ENCODE measurements at regions not wholly inside any gene's neighbourhood (a gene's known extent, or its start where the extent isn't known, plus 50 kb on each side); places are given as distances from the start of the nearest gene placed in this dataset.

- intact Hi-C loops (cut with micrococcal nuclease; ENCODE audit: unreplicated experiment) (no loop called here), in situ Hi-C loops (cut with HindIII; ENCODE audit: low pct_unique_long_range_greater_than_20kb, low sequenced_read_pairs) (no loop called here)
- CTCF ChIA-PET = no interaction called here
- no peak for ATAC-seq
- Histone ChIP-seq H3K4me3 (ENCODE audit: low read depth in 2 of 2, low read length in 2 of 2) (no peak overlapping the region), H3K36me3 (ENCODE audit: control insufficient read depth, insufficient read depth, low read length) (no peaks in the 10 kb centered on the region; the same call in 1 of the 2 replicates), H3K4me1 (ENCODE audit: control insufficient read depth, insufficient read depth, low read length) (no peaks in the 10 kb centered on the region), H3K9me3 (ENCODE audit: control insufficient read depth, insufficient read depth, low read depth, low read length) (no peaks in the 10 kb centered on the region), H3K27ac (ENCODE audit: low read length) (no peak overlapping the region), H3K27me3 (ENCODE audit: control insufficient read depth, insufficient read depth, low read length) (no peaks in the 10 kb centered on the region)
- no peak for TF ChIP-seq POLR2AphosphoS5 (IDR thresholded peaks at IDR 0.05; ENCODE audit: low read depth, low read length)
- TF ChIP-seq TCF7L2 (IDR thresholded peaks at IDR 0.05; ENCODE audit: low read depth, low read length) = no peak
- TF ChIP-seq SIN3A (IDR thresholded peaks at IDR 0.05; ENCODE audit: borderline replicate concordance, insufficient read depth, low read depth, low read length) = no peak
- TF ChIP-seq CTCF (IDR thresholded peaks at IDR 0.05) = no peak
- no peak for TF ChIP-seq REST (IDR thresholded peaks at IDR 0.05; ENCODE audit: insufficient read depth in 1 of 2, low read depth in 2 of 2, low read length in 1 of 2)
- POLR2A ChIA-PET = no interaction called here
- BruUV-seq (replicated peaks) = no TSS peak
- DNase-seq (ENCODE audit: low read depth, low spot score) = no peak
These were observed 1364.1 kb downstream of the ARAP2 start for GRCh38 chr4:34880246-34880645.

GRCh38 chr4:34891892-34892291 is 1352.4 kb downstream of the ARAP2 start:
- intact Hi-C loops (cut with micrococcal nuclease; ENCODE audit: unreplicated experiment) = no loop called here
- TF ChIP-seq POLR2AphosphoS5 (IDR thresholded peaks at IDR 0.05; ENCODE audit: low read depth, low read length) = no peak
- TF ChIP-seq TCF7L2 (IDR thresholded peaks at IDR 0.05; ENCODE audit: low read depth, low read length) = no peak
- no peak for TF ChIP-seq REST (IDR thresholded peaks at IDR 0.05; ENCODE audit: insufficient read depth in 1 of 2, low read depth in 2 of 2, low read length in 1 of 2)
- TF ChIP-seq CTCF (IDR thresholded peaks at IDR 0.05) = no peak
- TF ChIP-seq SIN3A (IDR thresholded peaks at IDR 0.05; ENCODE audit: borderline replicate concordance, insufficient read depth, low read depth, low read length) = no peak
- no peak for ATAC-seq

More at GRCh38 chr4:34891892-34892291, 1352.4 kb downstream of the ARAP2 start:
- Histone ChIP-seq H3K36me3 (ENCODE audit: control insufficient read depth, insufficient read depth, low read length) (no peaks in the 10 kb centered on the region), H3K4me1 (ENCODE audit: control insufficient read depth, insufficient read depth, low read length) (no peaks in the 10 kb centered on the region), H3K27ac (ENCODE audit: low read length) (no peak overlapping the region), H3K9me3 (ENCODE audit: control insufficient read depth, insufficient read depth, low read depth, low read length) (no peaks in the 10 kb centered on the region), H3K27me3 (ENCODE audit: control insufficient read depth, insufficient read depth, low read length) (no peaks in the 10 kb centered on the region), H3K4me3 (ENCODE audit: low read depth in 2 of 2, low read length in 2 of 2) (no peak overlapping the region)
- in situ Hi-C loops (cut with HindIII; ENCODE audit: low pct_unique_long_range_greater_than_20kb, low sequenced_read_pairs) = no loop called here
- ChIA-PET CTCF (no interaction called here), POLR2A (no interaction called here)
- BruUV-seq (replicated peaks) = no TSS peak
- no peak for DNase-seq (ENCODE audit: low read depth, low spot score)

Measured in Panc1 (cell line).